Esophagus squamous epithelium (tissue), 5 donors: ENCODE measurements at regions not wholly inside any gene's neighbourhood (a gene's known extent, or its start where the extent isn't known, plus 50 kb on each side); places are given as distances from the start of the nearest gene placed in this dataset.
A peak's percentile ranks its signal among the peaks of the same experiment; 100 is the strongest.
"Not testable (repeated sequence)": the region's sequence is repeated elsewhere in the genome, so short reads cannot be mapped to it uniquely, and the experiment has no call there.

ENCODE experiments used
- DNase-seq: peaks from one replicate; lab custom pipeline; 2025; lab: John Stamatoyannopoulos, UW
- H3K27ac ChIP-seq, 4 donors: fragments of 200-600 bp; sonication (generic); one replicate each; pipeline ENCODE4 v1.5.1; 2016 to 2019; ENCODE audit warnings: mild to moderate bottlenecking in 1 of 4
- H3K27me3 ChIP-seq, 4 donors: fragments of 200-600 bp; sonication (generic); 1 replicate in 3 of 4; 2 replicates in 1 of 4; pipeline versions ENCODE4 v1.5.1 to v1.6.0; 2017 to 2021; ENCODE audit warnings: antibody characterized with exemption in 1 of 4
- H3K36me3 ChIP-seq, 3 donors: fragments of 200-600 bp; sonication (generic); one replicate each; pipeline ENCODE4 v1.5.1; 2016 to 2019
- H3K4me1 ChIP-seq, 3 donors: fragments of 200-600 bp; sonication (generic); one replicate each; pipeline ENCODE4 v1.5.1; 2017 to 2019
- H3K4me3 ChIP-seq, 4 donors: fragments of 200-600 bp; sonication (generic); 1 replicate in 3 of 4; 2 replicates in 1 of 4; pipeline ENCODE4 v1.5.1; 2016 to 2019; ENCODE audit warnings: mild to moderate bottlenecking in 2 of 4, moderate library complexity in 1 of 4
- H3K9me3 ChIP-seq, 3 donors: fragments of 200-600 bp; sonication (generic); one replicate each; pipeline ENCODE4 v1.5.1; 2016 to 2019
- POLR2A ChIP-seq, 4 donors: fragments of 450-650 bp; IDR thresholded peaks; one replicate each; pipeline ENCODE4 v1.6.1; 2017; ENCODE audit warnings: antibody characterized with exemption in 4 of 4, mild to moderate bottlenecking in 4 of 4, moderate library complexity in 3 of 4
- WGBS, 2 donors: methylation state at CpG; one replicate each; pipeline ENCODE4 v1.1.5; 2018; 5-methylcytosine and 5-hydroxymethylcytosine counted together
- intact Hi-C: fragments of 100-400 bp; cut with DNase I; formaldehyde crosslinking; loops from one replicate; pipeline ENCODE4 v1.15.0; 2022
- TF ChIP-seq, protein P1 (sequence below), 6 experiments: fragments of 450-650 bp in 4 of 6; fragments of 200-600 bp in 2 of 6; sonication (generic) in 2 of 6; IDR thresholded peaks; one replicate each; pipeline ENCODE4 v1.5.1; 2016 to 2019; ENCODE audit warnings: antibody characterized with exemption in 6 of 6, mild to moderate bottlenecking in 4 of 6, moderate library complexity in 4 of 6
- donor health status: DM: yes; HTN: yes; CAD: no.

DNA sequence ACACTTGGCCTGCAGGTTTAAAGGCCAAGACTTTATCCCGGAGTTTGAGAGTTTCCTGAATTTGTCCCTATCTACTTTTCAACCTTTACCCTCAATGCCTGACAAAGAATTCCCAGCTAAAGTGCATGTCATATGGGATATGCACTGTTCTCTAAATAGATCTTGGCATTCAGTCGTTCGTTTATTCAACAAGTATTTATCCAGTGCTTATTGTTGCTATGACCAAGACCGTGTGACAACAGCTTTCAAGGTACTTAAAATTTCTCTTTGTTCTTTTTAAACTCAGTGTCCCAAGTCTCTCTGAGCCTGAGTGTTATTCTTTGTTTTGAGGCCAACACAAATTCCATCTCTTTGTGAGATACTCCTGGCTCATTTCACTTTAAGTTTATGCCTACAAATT, 133.4 kb downstream of the RGPD3 start:
- WGBS, 2 donors = 36 to 40% methylated on average over 4 of the region's 4 CpGs
- TF ChIP-seq POLR2A (IDR thresholded peaks at IDR 0.05) = no peak
- TF ChIP-seq, protein P1, sequence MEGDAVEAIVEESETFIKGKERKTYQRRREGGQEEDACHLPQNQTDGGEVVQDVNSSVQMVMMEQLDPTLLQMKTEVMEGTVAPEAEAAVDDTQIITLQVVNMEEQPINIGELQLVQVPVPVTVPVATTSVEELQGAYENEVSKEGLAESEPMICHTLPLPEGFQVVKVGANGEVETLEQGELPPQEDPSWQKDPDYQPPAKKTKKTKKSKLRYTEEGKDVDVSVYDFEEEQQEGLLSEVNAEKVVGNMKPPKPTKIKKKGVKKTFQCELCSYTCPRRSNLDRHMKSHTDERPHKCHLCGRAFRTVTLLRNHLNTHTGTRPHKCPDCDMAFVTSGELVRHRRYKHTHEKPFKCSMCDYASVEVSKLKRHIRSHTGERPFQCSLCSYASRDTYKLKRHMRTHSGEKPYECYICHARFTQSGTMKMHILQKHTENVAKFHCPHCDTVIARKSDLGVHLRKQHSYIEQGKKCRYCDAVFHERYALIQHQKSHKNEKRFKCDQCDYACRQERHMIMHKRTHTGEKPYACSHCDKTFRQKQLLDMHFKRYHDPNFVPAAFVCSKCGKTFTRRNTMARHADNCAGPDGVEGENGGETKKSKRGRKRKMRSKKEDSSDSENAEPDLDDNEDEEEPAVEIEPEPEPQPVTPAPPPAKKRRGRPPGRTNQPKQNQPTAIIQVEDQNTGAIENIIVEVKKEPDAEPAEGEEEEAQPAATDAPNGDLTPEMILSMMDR (IDR thresholded peaks at IDR 0.05) = no peak
- no peaks in the 10 kb centered on the region for H3K36me3 ChIP-seq

DNA sequence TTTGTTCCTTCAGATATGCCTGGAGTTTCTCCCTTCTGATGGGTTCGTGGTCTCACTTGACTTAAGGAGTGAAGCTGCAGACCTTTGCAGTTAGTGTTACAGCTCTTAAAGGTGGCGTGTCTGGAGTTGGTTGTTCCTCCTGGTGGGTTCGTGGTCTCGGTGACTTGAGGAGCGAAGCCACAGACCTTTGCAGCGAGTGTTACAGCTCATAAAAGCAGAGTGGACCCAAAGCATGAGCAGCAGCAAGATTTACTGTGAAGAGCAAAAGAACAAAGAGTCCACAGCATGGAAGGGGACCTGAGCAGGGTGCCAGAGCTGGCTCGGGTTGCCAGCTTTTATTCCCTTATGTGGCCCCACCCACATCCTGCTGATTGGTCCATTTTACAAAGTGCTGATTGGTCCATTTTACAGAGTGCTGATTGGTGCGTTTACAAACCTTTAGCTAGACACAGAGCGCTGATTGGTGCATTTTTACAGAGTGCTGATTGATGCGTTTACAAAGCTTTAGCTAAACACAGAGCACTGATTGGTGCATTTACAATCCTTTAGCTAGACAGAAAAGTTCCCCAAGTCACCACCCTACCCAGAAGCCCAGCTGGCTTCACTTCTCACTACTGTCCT, 134.8 kb downstream of the RGPD3 start:
- 76 to 92% methylated on average over 7 to 8 of the region's 10 CpGs for WGBS, 2 donors
- H3K9me3 ChIP-seq, H3K27me3 ChIP-seq, H3K4me1 ChIP-seq, DNase-seq, H3K27ac ChIP-seq, H3K36me3 ChIP-seq, intact Hi-C loops, H3K4me3 ChIP-seq: not testable (repeated sequence)

More for the DNA sequence above, 133.4 kb downstream of the RGPD3 start:
- H3K27me3 ChIP-seq = no peaks in the 10 kb centered on the region
- H3K9me3 ChIP-seq = no peaks in the 10 kb centered on the region
- no peak for DNase-seq
- no peak overlapping the region for H3K27ac ChIP-seq
- intact Hi-C loops = no loop called here
- H3K4me1 ChIP-seq = peaks cover 0 to 3% (median 0%) of the 10 kb centered on the region in 3 donors
- no peak overlapping the region for H3K4me3 ChIP-seq

DNA sequence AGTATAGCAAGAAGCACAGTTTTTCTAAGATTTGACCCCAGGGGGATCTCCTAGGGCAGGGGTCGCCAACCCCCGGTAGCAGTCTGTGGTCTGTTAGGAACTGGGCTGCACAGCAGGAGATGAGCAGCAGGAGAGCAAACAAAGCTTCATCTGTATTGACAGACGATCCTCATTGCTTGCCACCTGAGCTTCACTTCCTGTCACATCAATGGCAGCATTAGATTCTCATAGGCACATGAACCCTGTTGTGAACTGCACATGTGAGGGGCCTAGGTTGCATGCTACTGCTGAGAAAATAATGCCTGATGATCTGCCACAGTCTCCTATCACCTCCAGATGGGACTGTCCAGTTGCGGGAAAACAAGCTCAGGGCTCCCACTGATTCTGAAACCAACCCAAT, 136.2 kb downstream of the RGPD3 start:
- no peak for TF ChIP-seq POLR2A (IDR thresholded peaks at IDR 0.05)
- TF ChIP-seq, protein P1 (IDR thresholded peaks at IDR 0.05) = no peak
- no peaks in the 10 kb centered on the region for H3K9me3 ChIP-seq
- no peaks in the 10 kb centered on the region for H3K27me3 ChIP-seq
- H3K4me1 ChIP-seq = peaks cover 0 to 3% (median 0%) of the 10 kb centered on the region in 3 donors
- no peak overlapping the region for H3K4me3 ChIP-seq
- H3K27ac ChIP-seq = no peak overlapping the region
- 56 to 63% methylated on average over 4 of the region's 4 CpGs for WGBS, 2 donors
- no peak for DNase-seq
- intact Hi-C loops = no loop called here
- H3K36me3 ChIP-seq = no peaks in the 10 kb centered on the region

DNA sequence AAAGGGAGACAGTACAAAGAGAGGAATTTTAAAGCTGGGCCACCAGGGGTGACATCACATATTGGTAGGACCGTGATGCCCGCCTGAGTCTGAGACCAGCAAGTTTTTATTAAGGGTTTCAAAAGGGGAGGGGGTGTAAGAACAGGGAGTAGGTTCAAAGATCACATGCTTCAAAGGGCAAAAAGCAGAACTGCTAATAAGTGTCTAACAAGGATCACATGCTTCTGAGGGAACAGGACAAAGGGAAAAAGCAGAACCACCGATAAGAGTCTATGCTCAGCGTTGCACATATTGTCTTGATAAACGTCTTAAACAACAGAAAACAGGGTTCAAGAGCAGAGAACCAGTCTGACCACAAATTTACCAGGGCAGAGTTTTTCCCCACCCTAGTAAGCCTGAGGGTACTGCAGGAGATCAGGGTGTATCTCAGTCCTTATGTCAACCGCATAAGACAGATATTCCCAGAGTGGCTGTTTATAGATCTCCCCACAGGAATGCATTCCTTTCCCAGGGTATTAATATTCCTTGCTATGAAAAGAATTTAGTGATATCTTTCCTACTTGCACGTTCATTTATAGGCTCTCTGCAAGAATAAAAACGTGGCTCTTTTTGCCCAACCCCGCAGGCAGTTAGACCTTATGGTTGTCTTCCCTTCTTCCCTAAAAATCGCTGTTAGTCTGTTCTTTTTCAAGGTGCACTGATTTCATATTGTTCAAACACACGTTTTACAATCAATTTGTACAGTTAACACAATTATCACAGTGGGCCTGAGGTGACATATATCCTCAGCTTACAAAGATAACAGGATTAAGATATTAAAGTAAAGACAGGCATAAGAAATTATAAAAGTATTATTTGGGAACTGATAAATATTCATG, 136.5 kb upstream of the UXS1 start:
- H3K4me1 ChIP-seq, H3K4me3 ChIP-seq, H3K9me3 ChIP-seq, H3K36me3 ChIP-seq, intact Hi-C loops, H3K27me3 ChIP-seq, H3K27ac ChIP-seq, DNase-seq: not testable (repeated sequence)
- WGBS, 2 donors = 62 to 63% methylated on average over 11 of the region's 11 CpGs

DNA sequence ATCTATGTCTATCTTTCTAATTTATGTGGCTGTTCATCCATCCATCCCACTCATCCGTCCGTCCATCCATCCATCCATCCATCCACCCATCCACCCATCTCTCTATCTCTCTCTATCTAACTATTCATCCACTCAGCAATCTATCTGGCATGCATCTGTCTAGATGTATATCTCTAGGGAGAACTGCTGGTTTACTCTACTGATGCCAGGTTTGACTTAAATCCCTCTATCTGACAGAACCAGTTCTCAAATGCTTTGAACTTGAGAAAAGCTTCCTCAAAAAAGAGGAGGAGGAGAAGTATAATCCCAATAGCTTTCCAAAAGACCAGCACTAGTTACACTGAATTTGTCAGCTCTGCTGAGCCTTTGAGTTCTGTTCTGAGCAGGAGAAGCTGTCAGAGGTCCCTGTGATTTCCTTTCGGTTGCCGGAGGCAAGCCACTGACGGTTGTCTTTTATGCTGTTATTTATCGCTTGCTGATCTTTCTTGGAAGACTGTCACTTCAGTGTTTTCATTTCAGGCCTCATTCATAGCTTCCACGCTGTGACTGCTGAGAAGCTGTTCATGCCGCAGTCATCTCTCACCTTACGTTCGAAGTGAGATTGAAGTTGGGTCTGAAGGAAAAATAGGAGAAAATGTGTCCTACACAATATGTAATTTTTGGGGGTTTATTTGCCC, 129.4 kb upstream of the UXS1 start:
- Histone ChIP-seq H3K9me3 (no peaks in the 10 kb centered on the region), H3K27me3 (no peaks in the 10 kb centered on the region), H3K4me1 (no peaks in the 10 kb centered on the region), H3K27ac (peak overlapping the region in 1 of 4 donors; percentile 34), H3K36me3 (no peaks in the 10 kb centered on the region), H3K4me3 (no peak overlapping the region)
- intact Hi-C loops = no loop called here
- no peak for DNase-seq
- TF ChIP-seq POLR2A (IDR thresholded peaks at IDR 0.05) = no peak
- TF ChIP-seq, protein P1 (IDR thresholded peaks at IDR 0.05) = no peak
- 57 to 62% methylated on average over 10 of the region's 10 CpGs for WGBS, 2 donors

DNA sequence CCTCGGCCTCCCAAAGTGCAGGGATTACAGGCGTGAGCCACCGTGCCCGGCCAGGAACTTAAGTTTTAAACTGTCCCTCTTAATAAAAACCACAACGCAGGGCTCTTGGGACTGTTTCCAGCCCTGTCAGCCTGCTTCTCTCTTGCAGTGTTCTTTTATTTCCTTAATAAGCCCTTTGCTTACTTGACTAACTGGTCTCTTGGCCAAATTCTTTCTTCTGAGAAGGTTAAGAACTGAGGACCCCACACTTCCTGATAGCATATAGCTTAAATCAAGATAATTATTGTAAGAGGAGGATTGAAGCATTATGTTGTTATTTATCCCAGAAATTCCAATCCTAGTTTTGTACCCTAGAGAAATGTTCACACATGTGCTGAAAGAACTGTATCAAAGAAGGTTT, 128.2 kb upstream of the UXS1 start:
- no peak for DNase-seq
- WGBS, 2 donors = 37 to 84% methylated on average over 5 of the region's 5 CpGs
- Histone ChIP-seq H3K4me3 (no peak overlapping the region), H3K9me3 (no peaks in the 10 kb centered on the region), H3K36me3 (no peaks in the 10 kb centered on the region), H3K27ac (peak overlapping the region in 1 of 4 donors; percentile 16), H3K4me1 (no peaks in the 10 kb centered on the region), H3K27me3 (no peaks in the 10 kb centered on the region)
- intact Hi-C loops = no loop called here
- TF ChIP-seq, protein P1 (IDR thresholded peaks at IDR 0.05) = no peak
- TF ChIP-seq POLR2A (IDR thresholded peaks at IDR 0.05) = no peak

DNA sequence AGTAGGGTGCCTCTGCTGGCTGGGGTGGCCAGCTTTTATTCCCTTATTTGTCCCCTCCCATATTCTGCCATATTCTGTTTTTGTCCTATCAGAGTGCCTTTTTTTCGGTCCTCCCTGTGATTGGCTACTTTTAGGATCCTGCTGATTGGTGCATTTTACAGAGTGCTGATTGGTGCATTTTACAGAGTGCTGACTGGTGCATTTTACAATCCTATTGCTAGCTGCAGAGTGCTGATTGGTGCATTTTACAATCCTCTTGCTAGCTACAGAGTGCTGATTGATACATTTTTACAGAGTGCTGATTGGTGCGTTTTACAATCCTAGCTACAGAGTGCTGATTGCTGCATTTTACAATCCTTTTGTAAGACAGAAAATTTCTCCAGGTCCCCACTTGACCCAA, 126.3 kb upstream of the UXS1 start:
- H3K27ac ChIP-seq, H3K4me1 ChIP-seq, H3K9me3 ChIP-seq, H3K36me3 ChIP-seq, H3K27me3 ChIP-seq, H3K4me3 ChIP-seq, intact Hi-C loops, DNase-seq: not testable (repeated sequence)
- 83 to 94% methylated on average over 2 of the region's 2 CpGs for WGBS, 2 donors
